Esophagus muscularis mucosa (tissue), 3 donors: ENCODE measurements at regions not wholly inside any gene's neighbourhood (a gene's known extent, or its start where the extent isn't known, plus 50 kb on each side); places are given as distances from the start of the nearest gene placed in this dataset.

Experiments used
- CTCF ChIP-seq, 3 experiments: fragments of 200-600 bp in 2 of 3; fragments of 450-650 bp in 1 of 3; sonication (generic) in 2 of 3; IDR thresholded peaks; one replicate each; pipeline ENCODE4 v1.5.1; 2017 to 2019; ENCODE audit warnings: antibody characterized with exemption in 3 of 3, mild to moderate bottlenecking in 2 of 3, moderate library complexity in 1 of 3
- POLR2AphosphoS5 ChIP-seq, 2 donors: sonication (generic); formaldehyde crosslinking; IDR thresholded peaks; one replicate each; pipeline ENCODE4 v1.6.1; 2017; ENCODE audit warnings: antibody characterized with exemption in 2 of 2

GRCh38 chrX:122972604-122973003, 211.5 kb upstream of the GRIA3 start:
- TF ChIP-seq POLR2AphosphoS5 (IDR thresholded peaks at IDR 0.05) (no peak), CTCF (IDR thresholded peaks at IDR 0.05) (no peak)
